NCI-H128 (cell line): ENCODE measurements at regions not wholly inside any gene's neighbourhood (a gene's known extent, or its start where the extent isn't known, plus 50 kb on each side); places are given as distances from the start of the nearest gene placed in this dataset.
"Not testable (repeated sequence)": the region's sequence is repeated elsewhere in the genome, so short reads cannot be mapped to it uniquely, and the experiment has no call there.

Experiments used
- DNase-seq: peaks from one replicate; lab custom pipeline; 2025; ENCODE audit not compliant: unreplicated experiment; lab: John Stamatoyannopoulos, UW

- not testable (repeated sequence) for DNase-seq
Observed at GRCh38 chr6:92952111-92952510, 467.2 kb downstream of the EPHA7 start.

- no peak for DNase-seq
Observed at GRCh38 chr6:92945799-92946198, 473.6 kb downstream of the EPHA7 start.

GRCh38 chr6:92944132-92944531, 475.2 kb downstream of the EPHA7 start:
- DNase-seq = no peak

GRCh38 chr6:92942549-92942948, 476.8 kb downstream of the EPHA7 start:
- DNase-seq = no peak

- DNase-seq = no peak
Observed at GRCh38 chr6:92934625-92935024, 484.7 kb downstream of the EPHA7 start.

- DNase-seq = no peak
Observed at GRCh38 chr6:92930171-92930570, 489.2 kb downstream of the EPHA7 start.

- no peak for DNase-seq
Observed at GRCh38 chr6:92922216-92922806, 497.0 kb downstream of the EPHA7 start.

- no peak for DNase-seq
Observed at GRCh38 chr6:92915466-92915865, 503.9 kb downstream of the EPHA7 start.

GRCh38 chr6:92911301-92911700, 508.1 kb downstream of the EPHA7 start:
- no peak for DNase-seq

- no peak for DNase-seq
Observed at GRCh38 chr6:92910646-92911045, 508.7 kb downstream of the EPHA7 start.

- no peak for DNase-seq
Observed at GRCh38 chr6:92906385-92906784, 513.0 kb downstream of the EPHA7 start.

GRCh38 chr6:92893741-92894140, 525.6 kb downstream of the EPHA7 start:
- DNase-seq = no peak

- DNase-seq = no peak
Observed at GRCh38 chr6:92892626-92893170, 526.7 kb downstream of the EPHA7 start.

- DNase-seq = no peak
Observed at GRCh38 chr6:92888316-92888715, 531.0 kb downstream of the EPHA7 start.

GRCh38 chr6:92887871-92888270, 531.5 kb downstream of the EPHA7 start:
- DNase-seq = no peak

- DNase-seq = no peak
Observed at GRCh38 chr6:92879526-92879925, 539.8 kb downstream of the EPHA7 start.

- DNase-seq = no peak
Observed at GRCh38 chr6:92864966-92865555, 554.3 kb downstream of the EPHA7 start.

- no peak for DNase-seq
Observed at GRCh38 chr6:92849636-92850035, 569.7 kb downstream of the EPHA7 start.

GRCh38 chr6:92848901-92849300, 570.5 kb downstream of the EPHA7 start:
- DNase-seq = no peak

- DNase-seq = no peak
Observed at GRCh38 chr6:92848459-92848858, 570.9 kb downstream of the EPHA7 start.

GRCh38 chr6:92847988-92848387, 571.4 kb downstream of the EPHA7 start:
- no peak for DNase-seq

GRCh38 chr6:92840246-92840930, 579.0 kb downstream of the EPHA7 start:
- no peak for DNase-seq
